GM12891 (cell line): ENCODE measurements at regions not wholly inside any gene's neighbourhood (a gene's known extent, or its start where the extent isn't known, plus 50 kb on each side); places are given as distances from the start of the nearest gene placed in this dataset.

Source experiments
- POLR2A ChIP-seq: IDR thresholded peaks from 2 replicates; pipeline ENCODE4 v1.6.1; 2011; ENCODE audit warnings: low read depth, low read length, control low read depth
- POLR2AphosphoS5 ChIP-seq: IDR thresholded peaks from 2 replicates; pipeline ENCODE4 v1.6.1; 2011; ENCODE audit warnings: low read depth, low read length, control low read depth
- POU2F2 ChIP-seq: IDR thresholded peaks from 2 replicates; pipeline ENCODE4 v1.6.1; 2011; ENCODE audit warnings: low read depth, mild to moderate bottlenecking, control low read depth, low read length, moderate library complexity
- SPI1 ChIP-seq: IDR thresholded peaks from 2 replicates; pipeline ENCODE4 v1.6.1; 2011; ENCODE audit warnings: low read depth, low read length, control low read depth

GRCh38 chrX:50978920-50979682 lies 68.6 kb downstream of the BMP15 start:
- TF ChIP-seq POLR2AphosphoS5 (no peak), POLR2A (no peak), SPI1 (no peak), POU2F2 (no peak)
